GM21723 (cell line): ENCODE measurements at regions not wholly inside any gene's neighbourhood (a gene's known extent, or its start where the extent isn't known, plus 50 kb on each side); places are given as distances from the start of the nearest gene placed in this dataset.

Experiments
- ATAC-seq: cut with Tn5 transposase; IDR thresholded peaks from one replicate; pipeline ENCODE4 v1.9.1; 2021; ENCODE audit warnings: mild to moderate bottlenecking, moderate library complexity; ENCODE audit not compliant: unreplicated experiment

DNA sequence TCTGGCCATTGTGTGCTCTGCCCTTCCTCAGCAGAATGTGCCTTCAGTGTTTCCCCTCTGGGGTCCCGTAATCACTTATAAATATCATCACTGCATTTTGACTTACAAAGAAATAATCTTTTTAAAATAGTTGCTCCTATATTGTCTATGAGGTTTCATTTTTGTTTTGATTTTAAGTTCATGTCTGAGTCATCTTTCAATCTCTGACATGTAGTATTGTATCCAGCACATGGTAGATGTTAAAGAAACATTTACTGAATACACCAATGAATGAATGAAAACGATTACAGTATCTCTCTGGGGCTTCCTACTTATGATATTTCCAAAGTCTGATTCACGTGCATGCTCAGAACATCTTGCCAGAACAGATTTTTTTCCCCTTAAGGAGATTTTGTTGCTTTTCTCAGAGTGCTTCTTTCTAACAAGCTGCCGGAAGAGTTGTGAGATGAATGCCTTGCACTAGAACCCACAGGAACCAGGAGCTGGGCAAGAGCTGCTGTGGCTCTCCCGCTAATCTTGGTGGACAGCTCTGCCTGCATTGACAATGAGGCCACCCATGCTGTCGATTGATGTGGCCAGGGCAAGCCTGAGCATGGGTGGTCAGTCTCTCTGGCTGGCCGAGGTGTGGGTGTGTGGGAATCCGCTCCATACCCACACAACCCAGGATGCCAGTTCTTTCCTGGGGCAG is 199.4 kb downstream of the CYRIA start:
- no peak for ATAC-seq

GRCh38 chr2:16464641-16465040 is 201.0 kb downstream of the CYRIA start:
- no peak for ATAC-seq

DNA sequence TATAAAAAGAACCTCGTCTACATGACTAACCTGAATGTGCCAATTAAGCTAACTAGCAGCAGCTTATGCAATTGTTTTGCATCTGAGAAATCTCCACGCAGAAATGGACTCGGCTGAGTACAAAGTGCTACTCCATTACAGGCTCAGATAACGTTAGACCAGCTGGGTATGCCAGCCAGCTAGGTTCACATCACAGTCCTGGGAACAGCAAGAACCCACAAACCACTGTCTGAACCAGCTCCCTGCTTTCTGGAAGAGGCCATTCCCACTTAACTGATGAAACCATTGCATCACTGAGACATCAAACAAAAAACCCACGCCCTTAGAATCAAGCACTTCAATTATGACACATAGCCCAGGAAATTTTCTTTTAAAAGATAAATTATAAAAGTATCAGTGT is 202.7 kb downstream of the CYRIA start:
- no peak for ATAC-seq

DNA sequence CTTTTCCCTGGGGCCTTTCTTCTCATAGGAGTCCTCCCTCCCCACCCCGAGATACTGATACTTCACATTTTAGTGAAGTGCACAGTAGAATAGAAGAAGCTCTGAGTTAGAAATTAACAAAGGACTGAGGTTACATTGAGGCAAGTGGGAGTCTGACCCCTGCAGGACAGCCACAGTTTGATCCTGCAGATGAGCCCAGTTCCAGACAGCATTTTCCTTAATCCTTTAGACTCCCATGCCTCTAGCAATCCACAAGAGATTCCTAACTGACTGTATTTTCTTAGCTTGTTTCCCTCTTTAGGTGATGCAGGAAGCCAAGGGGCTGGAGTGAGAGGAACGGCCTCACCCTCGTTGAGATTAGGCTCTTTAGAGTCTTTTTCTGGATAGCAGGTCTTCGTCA is 204.0 kb downstream of the CYRIA start:
- no peak for ATAC-seq

GRCh38 chr2:16459606-16460005 is 206.0 kb downstream of the CYRIA start:
- ATAC-seq: no peak

- no peak for ATAC-seq
These were observed 211.0 kb downstream of the CYRIA start for GRCh38 chr2:16454621-16455020.

GRCh38 chr2:16452123-16452522 is 213.5 kb downstream of the CYRIA start:
- no peak for ATAC-seq

- no peak for ATAC-seq
These were observed 218.9 kb downstream of the CYRIA start for GRCh38 chr2:16446706-16447105.

- ATAC-seq: no peak
These were observed 222.7 kb downstream of the CYRIA start for GRCh38 chr2:16442971-16443370.

GRCh38 chr2:16441431-16441830 is 224.2 kb downstream of the CYRIA start:
- no peak for ATAC-seq

- no peak for ATAC-seq
These were observed 224.7 kb downstream of the CYRIA start for GRCh38 chr2:16440898-16441297.

DNA sequence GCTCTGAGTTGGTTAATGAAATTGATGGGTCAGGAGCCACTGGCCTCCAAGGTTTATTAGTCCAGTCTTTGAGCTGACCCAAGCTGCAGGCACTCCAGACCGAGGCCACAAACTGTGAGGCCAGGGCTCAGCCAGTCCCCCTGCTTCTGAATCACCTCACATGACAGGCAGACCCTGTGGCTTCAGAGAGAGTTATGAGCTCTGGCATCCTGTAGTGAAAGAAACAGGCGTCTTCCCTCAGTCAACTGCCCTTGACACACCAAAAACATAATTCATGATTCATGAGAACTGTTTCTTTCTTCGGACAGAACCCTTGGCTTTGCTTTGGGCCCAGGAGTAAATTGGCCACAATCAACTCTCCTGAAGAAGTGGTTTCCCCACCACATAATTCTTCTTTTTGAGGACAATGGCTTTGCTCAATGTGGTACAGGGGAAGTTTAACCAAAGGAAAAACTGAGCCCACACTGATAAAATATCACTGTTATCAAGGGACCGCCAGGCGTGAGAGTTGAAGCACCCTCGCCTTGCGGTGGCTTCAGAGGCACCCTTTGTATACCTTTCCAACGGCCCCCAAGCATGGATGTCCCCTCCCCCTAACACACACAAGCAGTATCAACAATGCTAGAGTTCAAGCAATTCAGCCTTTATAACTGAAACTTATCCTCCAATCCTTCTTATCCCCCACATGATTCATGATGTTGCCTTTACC is 226.9 kb downstream of the CYRIA start:
- no peak for ATAC-seq

DNA sequence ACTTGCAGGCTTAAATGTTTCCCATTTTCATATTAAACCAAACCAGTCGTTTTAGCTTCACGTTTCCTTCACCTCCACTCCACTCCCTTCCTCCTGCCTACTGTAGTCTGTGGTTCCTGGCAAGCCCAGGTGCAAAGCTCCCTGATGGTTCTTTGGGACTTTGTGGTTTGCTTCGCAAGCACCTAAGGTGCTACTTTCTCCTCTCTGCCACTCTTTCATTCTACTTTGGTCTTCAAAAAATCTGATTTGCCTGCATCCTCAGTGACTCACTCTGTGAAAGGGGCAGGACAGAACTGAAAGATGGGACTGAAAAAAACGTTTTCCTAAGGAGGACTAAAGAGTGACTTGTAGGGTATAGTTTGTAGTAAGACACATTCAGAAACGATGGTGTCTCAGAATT is 228.4 kb downstream of the CYRIA start:
- ATAC-seq: no peak

- no peak for ATAC-seq
These were observed 231.2 kb downstream of the CYRIA start for GRCh38 chr2:16434393-16434792.

GRCh38 chr2:16430846-16431245 is 234.8 kb downstream of the CYRIA start:
- ATAC-seq: no peak

GRCh38 chr2:16429431-16430145 is 236.0 kb downstream of the CYRIA start:
- no peak for ATAC-seq

- no peak for ATAC-seq
These were observed 236.6 kb downstream of the CYRIA start for GRCh38 chr2:16429002-16429401.

DNA sequence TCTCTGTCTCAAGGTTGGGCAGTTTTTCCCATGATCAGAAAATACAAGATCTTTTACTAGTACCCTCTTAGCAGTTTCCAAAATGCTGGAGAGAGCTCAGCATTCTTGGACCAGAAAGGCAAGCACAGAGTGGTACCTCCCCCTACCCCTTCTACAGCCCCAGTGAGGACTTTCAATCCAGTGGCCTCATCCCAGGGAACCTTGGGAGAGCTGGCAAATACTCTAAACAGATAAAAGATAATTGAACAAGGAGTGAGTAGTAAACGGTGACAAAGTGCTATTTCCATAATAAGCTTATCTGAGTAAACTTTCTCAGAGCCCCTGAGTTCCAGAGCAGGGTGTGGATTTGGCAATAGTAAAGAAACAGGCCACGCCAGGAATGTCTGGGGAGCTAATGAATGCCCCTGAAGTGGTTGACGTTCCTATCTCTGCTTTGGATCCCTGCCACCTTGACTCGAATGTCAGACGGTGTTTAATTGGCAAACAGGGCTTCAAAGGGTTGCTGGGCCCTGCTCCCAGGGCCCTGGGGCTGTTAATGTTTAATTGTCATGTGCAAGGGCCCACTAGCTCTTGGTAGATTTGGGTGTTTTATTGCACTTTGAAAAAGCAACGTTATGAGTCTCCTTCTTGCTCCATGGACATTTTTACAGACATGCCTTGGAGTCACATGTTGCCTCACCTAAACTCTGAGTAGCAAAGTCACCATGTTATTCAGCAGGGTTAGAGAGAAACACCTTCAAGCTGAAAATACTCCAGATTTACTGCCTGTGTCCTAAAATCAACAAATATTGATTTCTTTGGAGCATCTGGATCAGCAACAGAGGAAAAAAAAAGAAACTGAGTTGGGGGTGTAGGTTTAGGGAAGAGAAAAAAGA is 239.9 kb downstream of the CYRIA start:
- no peak for ATAC-seq

DNA sequence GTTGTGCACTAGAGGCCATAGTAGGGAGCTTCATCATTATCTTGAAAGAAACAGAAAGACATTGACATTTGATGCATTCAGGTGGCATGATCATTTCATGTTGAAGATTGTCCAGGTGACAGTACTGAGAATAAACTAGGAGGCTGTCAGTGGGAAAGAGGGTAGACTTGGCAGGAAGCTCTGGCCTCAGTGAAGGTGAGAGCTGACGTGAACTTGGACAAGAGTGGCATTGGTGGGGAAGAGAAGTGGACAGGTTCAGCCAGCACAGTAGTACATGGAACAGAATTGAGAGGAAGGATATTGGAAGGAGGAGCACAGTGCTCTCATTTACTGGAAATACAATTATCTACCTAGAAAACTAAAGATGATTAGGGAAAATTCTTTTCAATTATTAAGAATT is 245.2 kb downstream of the CYRIA start:
- no peak for ATAC-seq

DNA sequence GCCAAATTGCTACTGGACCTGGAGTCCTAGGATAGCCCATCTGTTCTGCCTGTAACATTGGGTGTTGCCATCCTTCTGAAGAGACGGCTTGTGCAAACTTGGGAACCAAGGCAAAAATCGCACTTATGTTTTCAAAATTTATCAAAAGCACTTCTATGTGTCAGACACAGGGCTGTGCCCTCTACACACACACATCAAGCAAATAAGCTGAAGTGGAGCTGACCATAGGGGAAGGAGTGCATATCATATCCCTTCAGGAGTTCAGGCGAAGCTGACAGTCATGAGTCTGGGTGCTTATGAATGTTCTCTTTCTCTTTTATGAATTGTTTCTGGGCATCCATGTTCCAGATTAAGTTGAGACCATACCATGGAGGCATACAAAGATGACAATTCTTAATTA is 247.9 kb downstream of the CYRIA start:
- no peak for ATAC-seq

- no peak for ATAC-seq
These were observed 249.0 kb downstream of the CYRIA start for GRCh38 chr2:16416651-16417050.
